ENCODE measurements at regions not wholly inside any gene's neighbourhood (a gene's known extent, or its start where the extent isn't known, plus 50 kb on each side); places are given as distances from the start of the nearest gene placed in this dataset.

GRCh38 chr18:10374636-10375293 is 79.7 kb upstream of the APCDD1 start:
- DNase-seq (ENCODE audit: low read depth): no peak

- DNase-seq (ENCODE audit: low read depth): no peak
Observed at GRCh38 chr18:10376731-10377130, 77.7 kb upstream of the APCDD1 start.

- no peak for DNase-seq (ENCODE audit: low read depth)
Observed at GRCh38 chr18:10377956-10378355, 76.5 kb upstream of the APCDD1 start.

GRCh38 chr18:10378688-10379420 is 75.6 kb upstream of the APCDD1 start:
- no peak for DNase-seq (ENCODE audit: low read depth)

- DNase-seq (ENCODE audit: low read depth): no peak
Observed at GRCh38 chr18:10379522-10379921, 74.9 kb upstream of the APCDD1 start.

- DNase-seq (ENCODE audit: low read depth): no peak
Observed at GRCh38 chr18:10381516-10381915, 72.9 kb upstream of the APCDD1 start.

- DNase-seq (ENCODE audit: low read depth): no peak
Observed at GRCh38 chr18:10381951-10382350, 72.5 kb upstream of the APCDD1 start.

GRCh38 chr18:10386049-10386448 is 68.4 kb upstream of the APCDD1 start:
- DNase-seq (ENCODE audit: low read depth): no peak

- no peak for DNase-seq (ENCODE audit: low read depth)
Observed at GRCh38 chr18:10386956-10387355, 67.5 kb upstream of the APCDD1 start.

- no peak for DNase-seq (ENCODE audit: low read depth)
Observed at GRCh38 chr18:10387399-10387798, 67.0 kb upstream of the APCDD1 start.

- DNase-seq (ENCODE audit: low read depth): no peak
Observed at GRCh38 chr18:10388373-10388772, 66.1 kb upstream of the APCDD1 start.

- no peak for DNase-seq (ENCODE audit: low read depth)
Observed at GRCh38 chr18:10391506-10391905, 62.9 kb upstream of the APCDD1 start.

- no peak for DNase-seq (ENCODE audit: low read depth)
Observed at GRCh38 chr18:10397004-10397403, 57.4 kb upstream of the APCDD1 start.

- no peak for DNase-seq (ENCODE audit: low read depth)
Observed at GRCh38 chr18:10398571-10398970, 55.9 kb upstream of the APCDD1 start.

GRCh38 chr18:10399465-10399864 is 55.0 kb upstream of the APCDD1 start:
- DNase-seq (ENCODE audit: low read depth): no peak

- DNase-seq (ENCODE audit: low read depth): no peak
Observed at GRCh38 chr18:10400534-10401307, 53.7 kb upstream of the APCDD1 start.

GRCh38 chr18:10401521-10401920 is 52.9 kb upstream of the APCDD1 start:
- DNase-seq (ENCODE audit: low read depth): no peak

GRCh38 chr18:10401930-10402329 is 52.5 kb upstream of the APCDD1 start:
- no peak for DNase-seq (ENCODE audit: low read depth)

GRCh38 chr18:10402871-10403559 is 51.4 kb upstream of the APCDD1 start:
- DNase-seq (ENCODE audit: low read depth): no peak

- DNase-seq (ENCODE audit: low read depth): no peak
Observed at GRCh38 chr18:10403708-10404107, 50.7 kb upstream of the APCDD1 start.

- no peak for DNase-seq (ENCODE audit: low read depth)
Observed at GRCh38 chr18:10404168-10404567, 50.3 kb upstream of the APCDD1 start.

Measured in HT1080 (cell line).